ENCODE measurements at regions not wholly inside any gene's neighbourhood (a gene's known extent, or its start where the extent isn't known, plus 50 kb on each side); places are given as distances from the start of the nearest gene placed in this dataset.

GRCh38 chrX:140092121-140092520, 126.8 kb upstream of the CXorf66 start (continued):
- TF ChIP-seq, protein P1, sequence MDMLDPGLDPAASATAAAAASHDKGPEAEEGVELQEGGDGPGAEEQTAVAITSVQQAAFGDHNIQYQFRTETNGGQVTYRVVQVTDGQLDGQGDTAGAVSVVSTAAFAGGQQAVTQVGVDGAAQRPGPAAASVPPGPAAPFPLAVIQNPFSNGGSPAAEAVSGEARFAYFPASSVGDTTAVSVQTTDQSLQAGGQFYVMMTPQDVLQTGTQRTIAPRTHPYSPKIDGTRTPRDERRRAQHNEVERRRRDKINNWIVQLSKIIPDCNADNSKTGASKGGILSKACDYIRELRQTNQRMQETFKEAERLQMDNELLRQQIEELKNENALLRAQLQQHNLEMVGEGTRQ (CRISPR knock-in tag; IDR thresholded peaks at IDR 0.05) = no peak

DNA sequence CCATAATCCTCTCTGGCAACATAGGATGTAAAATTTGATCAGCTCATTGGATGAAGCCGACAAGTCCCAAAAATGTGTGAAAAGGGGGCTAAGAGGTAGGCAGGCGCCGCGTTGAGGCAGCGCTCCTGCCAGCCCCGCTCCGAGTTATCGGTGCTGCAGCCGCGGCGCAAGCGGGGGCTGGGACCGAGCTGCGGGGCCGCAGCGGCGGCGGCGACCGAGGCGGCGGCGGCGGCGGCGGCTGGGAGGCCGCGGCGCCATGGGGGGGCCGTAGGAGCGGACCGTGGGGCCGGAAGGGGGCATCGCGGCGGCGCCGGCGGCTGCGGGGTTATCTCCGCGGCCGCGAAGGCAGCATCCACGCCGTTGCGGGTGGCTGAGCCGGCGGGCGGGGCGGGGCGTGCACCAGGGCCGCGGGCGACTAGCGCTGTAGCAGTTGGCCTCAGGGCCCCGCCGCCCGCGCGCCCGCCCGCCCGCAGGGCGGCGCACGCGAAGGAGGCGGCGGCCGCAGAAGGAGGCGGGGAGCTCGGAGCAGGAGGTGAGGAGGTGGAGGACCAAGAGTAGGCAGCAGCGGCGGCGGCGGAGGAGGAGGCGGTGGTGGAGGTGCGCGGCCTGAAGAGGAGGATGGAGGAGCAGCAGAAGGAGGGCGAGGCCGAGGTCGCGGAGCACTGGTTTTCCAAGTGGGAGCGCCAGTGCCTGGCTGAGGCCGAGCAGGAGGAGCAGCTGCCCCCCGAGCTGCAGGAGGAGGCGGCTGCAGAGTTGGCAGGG, 126.0 kb upstream of the CXorf66 start:
- POLR2A ChIA-PET = no interaction called here
- CTCF ChIA-PET = interaction anchor here (0.6 to 2.9 kb wide), 8 partner anchors 9 to 609 kb away, joined by 3 to 10 read pairs (median 4); no protein-coding TSS in a partner anchor
- no peak for TF ChIP-seq ETV6 (CRISPR knock-in tag; IDR thresholded peaks at IDR 0.05)
- TF ChIP-seq AR (CRISPR knock-in tag; IDR thresholded peaks at IDR 0.05) = no peak
- 0 out of 2 replicates have a peak, but pooled peaks have one; percentile 61 for TF ChIP-seq FOXP1 (CRISPR knock-in tag; IDR thresholded peaks at IDR 0.05; ENCODE audit: borderline replicate concordance)
- TF ChIP-seq ZNF263 (CRISPR knock-in tag; IDR thresholded peaks at IDR 0.05; ENCODE audit: low read depth) = 0 out of 2 replicates have a peak, but pooled peaks have one; percentile 59
- TF ChIP-seq, protein P2, sequence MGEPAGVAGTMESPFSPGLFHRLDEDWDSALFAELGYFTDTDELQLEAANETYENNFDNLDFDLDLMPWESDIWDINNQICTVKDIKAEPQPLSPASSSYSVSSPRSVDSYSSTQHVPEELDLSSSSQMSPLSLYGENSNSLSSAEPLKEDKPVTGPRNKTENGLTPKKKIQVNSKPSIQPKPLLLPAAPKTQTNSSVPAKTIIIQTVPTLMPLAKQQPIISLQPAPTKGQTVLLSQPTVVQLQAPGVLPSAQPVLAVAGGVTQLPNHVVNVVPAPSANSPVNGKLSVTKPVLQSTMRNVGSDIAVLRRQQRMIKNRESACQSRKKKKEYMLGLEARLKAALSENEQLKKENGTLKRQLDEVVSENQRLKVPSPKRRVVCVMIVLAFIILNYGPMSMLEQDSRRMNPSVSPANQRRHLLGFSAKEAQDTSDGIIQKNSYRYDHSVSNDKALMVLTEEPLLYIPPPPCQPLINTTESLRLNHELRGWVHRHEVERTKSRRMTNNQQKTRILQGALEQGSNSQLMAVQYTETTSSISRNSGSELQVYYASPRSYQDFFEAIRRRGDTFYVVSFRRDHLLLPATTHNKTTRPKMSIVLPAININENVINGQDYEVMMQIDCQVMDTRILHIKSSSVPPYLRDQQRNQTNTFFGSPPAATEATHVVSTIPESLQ (CRISPR knock-in tag; IDR thresholded peaks at IDR 0.05) = no peak
- no peaks in the 10 kb centered on the region for H3K36me3 Mint-ChIP-seq
- H3K4me3 Mint-ChIP-seq = peak overlapping the region; percentile 62
- peaks cover 18% of the 10 kb centered on the region for H3K4me1 Mint-ChIP-seq
- peaks cover 17% of the 10 kb centered on the region for H3K27me3 Mint-ChIP-seq (ENCODE audit: low read depth)
- no peaks in the 10 kb centered on the region for H3K9me3 Mint-ChIP-seq
- no peak overlapping the region for H3K27ac Mint-ChIP-seq
- DNase-seq (ENCODE audit: low spot score) (peak; percentile 37), ATAC-seq (peak; percentile 83)

DNA sequence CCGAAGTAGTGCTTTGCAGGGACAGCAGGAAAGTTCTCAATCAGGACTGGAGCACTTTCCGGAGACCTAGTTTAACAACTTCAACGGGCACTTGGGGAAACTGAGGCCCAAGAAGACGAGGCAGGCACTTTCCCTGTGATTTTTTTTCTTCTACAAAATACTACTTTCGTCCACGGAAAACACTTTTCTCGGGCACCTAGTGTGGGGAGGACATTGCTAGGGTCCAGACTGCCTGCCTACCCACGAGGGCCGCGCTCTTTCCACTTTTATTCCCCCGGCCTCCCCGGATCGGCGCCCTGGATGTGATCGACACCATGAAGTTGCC, 125.4 kb upstream of the CXorf66 start:
- no peak for ATAC-seq
- Mint-ChIP-seq H3K4me3 (peak overlapping the region; percentile 60), H3K27ac (no peak overlapping the region), H3K27me3 (ENCODE audit: low read depth) (peaks cover 17% of the 10 kb centered on the region), H3K4me1 (peaks cover 16% of the 10 kb centered on the region), H3K36me3 (no peaks in the 10 kb centered on the region), H3K9me3 (no peaks in the 10 kb centered on the region)
- CTCF ChIA-PET = interaction anchor here (0.8 to 2.9 kb wide), 4 partner anchors 33 to 417 kb away, joined by 3 to 9 read pairs (median 4); no protein-coding TSS in a partner anchor
- POLR2A ChIA-PET = no interaction called here
- TF ChIP-seq, protein P3, sequence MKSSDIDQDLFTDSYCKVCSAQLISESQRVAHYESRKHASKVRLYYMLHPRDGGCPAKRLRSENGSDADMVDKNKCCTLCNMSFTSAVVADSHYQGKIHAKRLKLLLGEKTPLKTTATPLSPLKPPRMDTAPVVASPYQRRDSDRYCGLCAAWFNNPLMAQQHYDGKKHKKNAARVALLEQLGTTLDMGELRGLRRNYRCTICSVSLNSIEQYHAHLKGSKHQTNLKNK (CRISPR knock-in tag; IDR thresholded peaks at IDR 0.05) = no peak
- no peak for TF ChIP-seq RELA (CRISPR knock-in tag; IDR thresholded peaks at IDR 0.05; ENCODE audit: borderline replicate concordance)
- no peak for TF ChIP-seq JUN (CRISPR knock-in tag; IDR thresholded peaks at IDR 0.05)
- TF ChIP-seq CREM (CRISPR knock-in tag; IDR thresholded peaks at IDR 0.05) = no peak
- TF ChIP-seq NFYB (CRISPR knock-in tag; conservative IDR thresholded peaks at IDR 0.05; ENCODE audit: low read depth) = no peak
- TF ChIP-seq CBFB (CRISPR knock-in tag; IDR thresholded peaks at IDR 0.05; ENCODE audit: low read depth) = no peak
- no peak for TF ChIP-seq ERG (CRISPR knock-in tag; IDR thresholded peaks at IDR 0.05)
- TF ChIP-seq ATF2 (CRISPR knock-in tag; IDR thresholded peaks at IDR 0.05; ENCODE audit: borderline replicate concordance, low read depth) = no peak
- TF ChIP-seq, protein P4, sequence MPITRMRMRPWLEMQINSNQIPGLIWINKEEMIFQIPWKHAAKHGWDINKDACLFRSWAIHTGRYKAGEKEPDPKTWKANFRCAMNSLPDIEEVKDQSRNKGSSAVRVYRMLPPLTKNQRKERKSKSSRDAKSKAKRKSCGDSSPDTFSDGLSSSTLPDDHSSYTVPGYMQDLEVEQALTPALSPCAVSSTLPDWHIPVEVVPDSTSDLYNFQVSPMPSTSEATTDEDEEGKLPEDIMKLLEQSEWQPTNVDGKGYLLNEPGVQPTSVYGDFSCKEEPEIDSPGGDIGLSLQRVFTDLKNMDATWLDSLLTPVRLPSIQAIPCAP (CRISPR knock-in tag; IDR thresholded peaks at IDR 0.05) = no peak
- no peak for DNase-seq (ENCODE audit: low spot score)

All from WTC11 (cell line).